NCI-H2227 treated with DMSO at 0.1 percent for 48 hours (cell line): ENCODE measurements at regions not wholly inside any gene's neighbourhood (a gene's known extent, or its start where the extent isn't known, plus 50 kb on each side); places are given as distances from the start of the nearest gene placed in this dataset.

Experiments
- DNase-seq: peaks from one replicate; lab custom pipeline; 2025; lab: John Stamatoyannopoulos, UW

- no peak for DNase-seq
These were observed 1041.5 kb upstream of the MANEA start for GRCh38 chr6:94535798-94536197.

- DNase-seq = no peak
These were observed 1065.7 kb upstream of the MANEA start for GRCh38 chr6:94511502-94512088.

- DNase-seq = no peak
These were observed 1066.5 kb upstream of the MANEA start for GRCh38 chr6:94510877-94511276.

GRCh38 chr6:94501516-94501915, 1075.8 kb upstream of the MANEA start:
- no peak for DNase-seq

- DNase-seq = no peak
These were observed 1078.7 kb upstream of the EPHA7 start for GRCh38 chr6:94498099-94498498.

- no peak for DNase-seq
These were observed 1075.1 kb upstream of the EPHA7 start for GRCh38 chr6:94494500-94494899.

GRCh38 chr6:94487371-94487770, 1068.0 kb upstream of the EPHA7 start:
- no peak for DNase-seq

GRCh38 chr6:94478133-94479005, 1059.0 kb upstream of the EPHA7 start:
- DNase-seq = peak; percentile 40

- DNase-seq = no peak
These were observed 1049.5 kb upstream of the EPHA7 start for GRCh38 chr6:94468830-94469229.

- no peak for DNase-seq
These were observed 1044.7 kb upstream of the EPHA7 start for GRCh38 chr6:94464018-94464510.

- DNase-seq = no peak
These were observed 1043.9 kb upstream of the EPHA7 start for GRCh38 chr6:94463306-94463705.

GRCh38 chr6:94462231-94462630, 1042.9 kb upstream of the EPHA7 start:
- no peak for DNase-seq

GRCh38 chr6:94456266-94456665, 1036.9 kb upstream of the EPHA7 start:
- no peak for DNase-seq

- DNase-seq = no peak
These were observed 1034.9 kb upstream of the EPHA7 start for GRCh38 chr6:94454231-94454630.

- no peak for DNase-seq
These were observed 1026.8 kb upstream of the EPHA7 start for GRCh38 chr6:94446120-94446519.

- DNase-seq = no peak
These were observed 1024.3 kb upstream of the EPHA7 start for GRCh38 chr6:94443701-94444100.

GRCh38 chr6:94424692-94425091, 1005.3 kb upstream of the EPHA7 start:
- no peak for DNase-seq

GRCh38 chr6:94417363-94417762, 998.0 kb upstream of the EPHA7 start:
- no peak for DNase-seq

- DNase-seq = no peak
These were observed 994.7 kb upstream of the EPHA7 start for GRCh38 chr6:94414041-94414440.

GRCh38 chr6:94401311-94401710, 982.0 kb upstream of the EPHA7 start:
- no peak for DNase-seq

- no peak for DNase-seq
These were observed 975.5 kb upstream of the EPHA7 start for GRCh38 chr6:94394822-94395221.

- DNase-seq = no peak
These were observed 969.9 kb upstream of the EPHA7 start for GRCh38 chr6:94389218-94389617.

GRCh38 chr6:94377835-94378234, 958.5 kb upstream of the EPHA7 start:
- DNase-seq = no peak
